ENCODE measurements at regions not wholly inside any gene's neighbourhood (a gene's known extent, or its start where the extent isn't known, plus 50 kb on each side); places are given as distances from the start of the nearest gene placed in this dataset.

DNA sequence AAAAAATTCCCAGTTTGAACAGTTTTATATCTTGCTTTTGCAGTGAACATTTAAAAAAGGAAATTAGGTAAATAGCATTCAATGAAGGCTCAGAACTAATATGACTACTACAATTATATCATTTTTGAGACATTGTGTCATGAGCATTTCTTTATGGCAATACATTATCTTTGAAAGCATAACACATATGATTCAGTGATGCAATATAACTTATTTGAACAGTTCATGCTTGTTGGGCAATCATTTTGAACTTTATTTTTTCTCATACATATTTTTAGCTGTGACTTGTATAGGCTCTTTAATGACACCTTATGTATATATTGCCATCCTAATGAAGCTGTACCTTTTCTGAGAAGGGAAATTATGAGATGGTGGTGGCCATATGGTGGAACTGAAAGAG lies 828.6 kb upstream of the NR2F2 start:
- no peak overlapping the region for H2BK15ac ChIP-seq (ENCODE audit: low read length)
- no peak for FAIRE-seq
- no peaks in the 10 kb centered on the region for H3K79me2 ChIP-seq (ENCODE audit: control insufficient read depth in 1 of 2, insufficient read depth in 2 of 2, low read length in 2 of 2)
- H3K18ac ChIP-seq (ENCODE audit: extremely low read depth, low read length), result no peak overlapping the region
- no peak overlapping the region for H2AK5ac ChIP-seq (ENCODE audit: low read depth, low read length)
- H3K4ac ChIP-seq (replicated peaks; ENCODE audit: insufficient read length, low read depth, low read length), result no peak overlapping the region
- DNase-seq (ENCODE audit: low read depth in 1 of 2, low spot score in 2 of 2), result no peak
- H4K8ac ChIP-seq (ENCODE audit: extremely low read depth, insufficient read depth, low read length), result no peak overlapping the region
- no peaks in the 10 kb centered on the region for H3K23me2 ChIP-seq (ENCODE audit: low read depth, low read length)
- no peak overlapping the region for H2BK12ac ChIP-seq (ENCODE audit: low read depth, low read length)
- ChIA-PET CTCF (ENCODE audit: partially characterized antibody) (interaction anchor here (0.6 kb wide), 1 partner anchor 948 kb away, joined by 3 read pairs; no protein-coding TSS in a partner anchor), POLR2A (ENCODE audit: partially characterized antibody) (no interaction called here)
- H3K14ac ChIP-seq (ENCODE audit: insufficient read length), result no peak overlapping the region
- H3K36me3 ChIP-seq (ENCODE audit: control insufficient read depth in 2 of 4, insufficient read depth in 4 of 4, low read length in 3 of 4), result no peaks in the 10 kb centered on the region
- H3K4me1 ChIP-seq (replicated peaks in 1 of 4; ENCODE audit: control insufficient read depth in 3 of 4, insufficient read depth in 4 of 4, low read length in 3 of 4), result no peaks in the 10 kb centered on the region
- no peaks in the 10 kb centered on the region for H4K20me1 ChIP-seq (replicated peaks in 1 of 2; ENCODE audit: control insufficient read depth in 1 of 2, insufficient read depth in 2 of 2, low read length in 2 of 2)
- no peaks in the 10 kb centered on the region for H3K79me1 ChIP-seq (ENCODE audit: low read depth, low read length)
- no peak overlapping the region for H2BK5ac ChIP-seq (ENCODE audit: low read depth, low read length)
- H3K9me3 ChIP-seq (ENCODE audit: insufficient read depth in 2 of 2, low read depth in 1 of 2, low read length in 1 of 2), result no peaks in the 10 kb centered on the region
- no peak overlapping the region for H3K9ac ChIP-seq (replicated peaks in 1 of 4; ENCODE audit: extremely low read depth in 1 of 4, low read depth in 3 of 4, low read length in 3 of 4)
- H3K27me3 ChIP-seq (replicated peaks in 1 of 4; ENCODE audit: control insufficient read depth in 3 of 4, extremely low read depth in 1 of 4, insufficient read depth in 3 of 4, low read length in 3 of 4), result no peaks in the 10 kb centered on the region
- H3K4me2 ChIP-seq (ENCODE audit: insufficient read depth in 1 of 2, low read depth in 2 of 2, low read length in 2 of 2), result no peak overlapping the region
- no peak overlapping the region for H3K56ac ChIP-seq (replicated peaks; ENCODE audit: insufficient read length, low read depth, low read length)
- H4K91ac ChIP-seq (replicated peaks; ENCODE audit: insufficient read length, low read length), result no peak overlapping the region
- H2AFZ ChIP-seq (ENCODE audit: low read length), result no peak overlapping the region
- no peak overlapping the region for H3K4me3 ChIP-seq (ENCODE audit: extremely low read depth in 1 of 4, insufficient read depth in 2 of 4, low read depth in 3 of 4, low read length in 4 of 4)
- H2BK120ac ChIP-seq (replicated peaks; ENCODE audit: low read depth, low read length), result no peak overlapping the region
- H3K27ac ChIP-seq (ENCODE audit: low read depth, low read length), result no peak overlapping the region
- no peak overlapping the region for H3K23ac ChIP-seq (ENCODE audit: insufficient read length)
- no peak overlapping the region for H2BK20ac ChIP-seq (ENCODE audit: low read length)
- no peak overlapping the region for H4K5ac ChIP-seq (ENCODE audit: insufficient read length, low read depth, low read length)
- TF ChIP-seq GABPA (IDR thresholded peaks at IDR 0.05; ENCODE audit: borderline replicate concordance, insufficient read depth, low read length), result no peak
- TF ChIP-seq RNF2 (IDR thresholded peaks at IDR 0.05; ENCODE audit: borderline replicate concordance, low read depth, low read length, missing control alignments, poor library complexity, severe bottlenecking), result no peak
- TF ChIP-seq RXRA (IDR thresholded peaks at IDR 0.05; ENCODE audit: insufficient read depth, low read depth, low read length), result no peak
- TF ChIP-seq BACH1 (IDR thresholded peaks at IDR 0.05; ENCODE audit: low read length), result no peak
- TF ChIP-seq, protein P1, sequence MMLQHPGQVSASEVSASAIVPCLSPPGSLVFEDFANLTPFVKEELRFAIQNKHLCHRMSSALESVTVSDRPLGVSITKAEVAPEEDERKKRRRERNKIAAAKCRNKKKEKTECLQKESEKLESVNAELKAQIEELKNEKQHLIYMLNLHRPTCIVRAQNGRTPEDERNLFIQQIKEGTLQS (IDR thresholded peaks at IDR 0.05; ENCODE audit: insufficient read depth, low read depth, low read length), result no peak
- no peak for TF ChIP-seq TEAD4 (IDR thresholded peaks at IDR 0.05; ENCODE audit: low read depth, low read length)

All from H1 (cell line).